Retinal pigment epithelial cell (primary cell): ENCODE measurements at regions not wholly inside any gene's neighbourhood (a gene's known extent, or its start where the extent isn't known, plus 50 kb on each side); places are given as distances from the start of the nearest gene placed in this dataset.

ENCODE experiments used
- DNase-seq: peaks from one replicate; pipeline ENCODE4 v3.0.0-alpha.2; 2010; ENCODE audit warnings: low read depth
- H3K4me3 ChIP-seq: 2 replicates; pipeline ENCODE4 v1.5.1; 2011; ENCODE audit warnings: mild to moderate bottlenecking, low read length, control low read depth, moderate library complexity
- CTCF ChIP-seq: conservative IDR thresholded peaks from 2 replicates; pipeline ENCODE4 v1.5.1; 2011; ENCODE audit warnings: low read depth, low read length, control low read depth, inconsistent platforms

- no peak overlapping the region for H3K4me3 ChIP-seq
- no peak for DNase-seq
- no peak for TF ChIP-seq CTCF
Observed at GRCh38 chr2:136510244-136510643, 255.1 kb upstream of the THSD7B start.

- H3K4me3 ChIP-seq, result no peak overlapping the region
- TF ChIP-seq CTCF, result no peak
- no peak for DNase-seq
Observed at GRCh38 chr2:136505462-136505861, 259.9 kb upstream of the THSD7B start.

- H3K4me3 ChIP-seq, result no peak overlapping the region
- TF ChIP-seq CTCF, result no peak
- DNase-seq, result no peak
Observed at GRCh38 chr2:136502660-136503059, 262.7 kb upstream of the THSD7B start.

GRCh38 chr2:136497709-136498108, 267.6 kb upstream of the THSD7B start:
- H3K4me3 ChIP-seq, result no peak overlapping the region
- no peak for TF ChIP-seq CTCF
- no peak for DNase-seq

GRCh38 chr2:136496966-136497365, 268.4 kb upstream of the THSD7B start:
- TF ChIP-seq CTCF, result no peak
- no peak overlapping the region for H3K4me3 ChIP-seq
- no peak for DNase-seq

GRCh38 chr2:136495636-136496035, 269.7 kb upstream of the THSD7B start:
- DNase-seq, result no peak
- no peak for TF ChIP-seq CTCF
- H3K4me3 ChIP-seq, result no peak overlapping the region

- H3K4me3 ChIP-seq, result no peak overlapping the region
- TF ChIP-seq CTCF, result no peak
- no peak for DNase-seq
Observed at GRCh38 chr2:136492901-136493300, 272.4 kb upstream of the THSD7B start.
